ENCODE measurements at regions not wholly inside any gene's neighbourhood (a gene's known extent, or its start where the extent isn't known, plus 50 kb on each side); places are given as distances from the start of the nearest gene placed in this dataset.

GRCh38 chr18:39347701-39348100 lies 1782.1 kb upstream of the CELF4 start:
- no peak for TF ChIP-seq POLR2A (IDR thresholded peaks at IDR 0.05; ENCODE audit: low read depth, low read length)
- TF ChIP-seq CEBPB (IDR thresholded peaks at IDR 0.05; ENCODE audit: borderline replicate concordance in 1 of 2, low read depth in 2 of 2, low read length in 2 of 2) = no peak
- TF ChIP-seq SUPT20H (IDR thresholded peaks at IDR 0.05; ENCODE audit: borderline replicate concordance, control insufficient read depth, low read depth, low read length) = no peak
- no peak for TF ChIP-seq POLR2AphosphoS5 (IDR thresholded peaks at IDR 0.05; ENCODE audit: low read length)
- no peak for TF ChIP-seq CTCF (IDR thresholded peaks at IDR 0.05 in 2 of 3, conservative IDR thresholded peaks at IDR 0.05 in 1 of 3; ENCODE audit: control insufficient read depth in 2 of 3, extremely low read depth in 1 of 3, insufficient read depth in 1 of 3, low read depth in 3 of 3, low read length in 3 of 3)
- TF ChIP-seq YY1 (IDR thresholded peaks at IDR 0.05; ENCODE audit: low read depth, low read length) = no peak
- no peak for TF ChIP-seq SPI1 (IDR thresholded peaks at IDR 0.05; ENCODE audit: borderline replicate concordance, insufficient read depth, low read depth, low read length)
- TF ChIP-seq, protein P1, sequence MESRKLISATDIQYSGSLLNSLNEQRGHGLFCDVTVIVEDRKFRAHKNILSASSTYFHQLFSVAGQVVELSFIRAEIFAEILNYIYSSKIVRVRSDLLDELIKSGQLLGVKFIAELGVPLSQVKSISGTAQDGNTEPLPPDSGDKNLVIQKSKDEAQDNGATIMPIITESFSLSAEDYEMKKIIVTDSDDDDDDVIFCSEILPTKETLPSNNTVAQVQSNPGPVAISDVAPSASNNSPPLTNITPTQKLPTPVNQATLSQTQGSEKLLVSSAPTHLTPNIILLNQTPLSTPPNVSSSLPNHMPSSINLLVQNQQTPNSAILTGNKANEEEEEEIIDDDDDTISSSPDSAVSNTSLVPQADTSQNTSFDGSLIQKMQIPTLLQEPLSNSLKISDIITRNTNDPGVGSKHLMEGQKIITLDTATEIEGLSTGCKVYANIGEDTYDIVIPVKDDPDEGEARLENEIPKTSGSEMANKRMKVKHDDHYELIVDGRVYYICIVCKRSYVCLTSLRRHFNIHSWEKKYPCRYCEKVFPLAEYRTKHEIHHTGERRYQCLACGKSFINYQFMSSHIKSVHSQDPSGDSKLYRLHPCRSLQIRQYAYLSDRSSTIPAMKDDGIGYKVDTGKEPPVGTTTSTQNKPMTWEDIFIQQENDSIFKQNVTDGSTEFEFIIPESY (IDR thresholded peaks at IDR 0.05) = no peak
- no peak for TF ChIP-seq SMC3 (IDR thresholded peaks at IDR 0.05; ENCODE audit: borderline replicate concordance, low read length)

Data from GM12878 (cell line).